Glutamatergic neuron (in vitro differentiated cells): ENCODE measurements at regions not wholly inside any gene's neighbourhood (a gene's known extent, or its start where the extent isn't known, plus 50 kb on each side); places are given as distances from the start of the nearest gene placed in this dataset.

Experiments used
- DNase-seq: peaks from one replicate; pipeline ENCODE4 v3.0.0; 2022
- H3K27ac Mint-ChIP-seq: one replicate; pipeline ENCODE4 v1.8.0; 2020; ENCODE audit warnings: mild to moderate bottlenecking, mixed read lengths, inconsistent platforms; ENCODE audit not compliant: unreplicated experiment
- H3K27me3 Mint-ChIP-seq: one replicate; pipeline ENCODE4 v1.8.0; 2020; ENCODE audit warnings: mild to moderate bottlenecking, moderate library complexity, mixed read lengths, inconsistent platforms; ENCODE audit not compliant: unreplicated experiment
- H3K36me3 Mint-ChIP-seq: one replicate; pipeline ENCODE4 v1.8.0; 2020; ENCODE audit warnings: mild to moderate bottlenecking, mixed read lengths, inconsistent platforms; ENCODE audit not compliant: unreplicated experiment
- H3K4me1 Mint-ChIP-seq: one replicate; pipeline ENCODE4 v1.8.0; 2020; ENCODE audit warnings: mild to moderate bottlenecking, low read depth, mixed read lengths, inconsistent platforms; ENCODE audit not compliant: unreplicated experiment
- H3K4me3 Mint-ChIP-seq: one replicate; pipeline ENCODE4 v1.8.0; 2020; ENCODE audit warnings: mild to moderate bottlenecking, mixed read lengths, inconsistent platforms; ENCODE audit not compliant: unreplicated experiment
- H3K9me3 Mint-ChIP-seq: one replicate; pipeline ENCODE4 v1.8.0; 2020; ENCODE audit warnings: mild to moderate bottlenecking, moderate library complexity, mixed read lengths, inconsistent platforms; ENCODE audit not compliant: unreplicated experiment
- CTCF ChIP-seq: fragments of 200-600 bp; sonication (generic); IDR thresholded peaks from one replicate; pipeline ENCODE4 v1.5.0; 2021; ENCODE audit not compliant: partially characterized antibody, unreplicated experiment

- Mint-ChIP-seq H3K4me3 (no peak overlapping the region), H3K27ac (no peak overlapping the region), H3K4me1 (no peaks in the 10 kb centered on the region), H3K36me3 (peaks cover 4% of the 10 kb centered on the region), H3K27me3 (no peaks in the 10 kb centered on the region), H3K9me3 (peaks cover 4% of the 10 kb centered on the region)
- no peak for TF ChIP-seq CTCF
- no peak for DNase-seq
Observed at GRCh38 chr5:99386406-99387077, 457.7 kb upstream of the CHD1 start.

- no peak overlapping the region for H3K4me3 Mint-ChIP-seq
- H3K27me3 Mint-ChIP-seq = no peaks in the 10 kb centered on the region
- no peak overlapping the region for H3K27ac Mint-ChIP-seq
- H3K4me1 Mint-ChIP-seq = no peaks in the 10 kb centered on the region
- peaks cover 4% of the 10 kb centered on the region for H3K36me3 Mint-ChIP-seq
- peaks cover 4% of the 10 kb centered on the region for H3K9me3 Mint-ChIP-seq
- DNase-seq = no peak
- no peak for TF ChIP-seq CTCF
Observed at GRCh38 chr5:99379187-99379586, 450.4 kb upstream of the CHD1 start.

GRCh38 chr5:99378443-99378842 is 449.6 kb upstream of the CHD1 start:
- peaks cover 2% of the 10 kb centered on the region for H3K9me3 Mint-ChIP-seq
- peaks cover 4% of the 10 kb centered on the region for H3K36me3 Mint-ChIP-seq
- H3K27ac Mint-ChIP-seq = no peak overlapping the region
- no peaks in the 10 kb centered on the region for H3K27me3 Mint-ChIP-seq
- no peak for DNase-seq
- H3K4me1 Mint-ChIP-seq = no peaks in the 10 kb centered on the region
- no peak overlapping the region for H3K4me3 Mint-ChIP-seq
- TF ChIP-seq CTCF = no peak

- no peak overlapping the region for H3K4me3 Mint-ChIP-seq
- DNase-seq = no peak
- H3K27me3 Mint-ChIP-seq = no peaks in the 10 kb centered on the region
- no peaks in the 10 kb centered on the region for H3K36me3 Mint-ChIP-seq
- no peaks in the 10 kb centered on the region for H3K4me1 Mint-ChIP-seq
- TF ChIP-seq CTCF = no peak
- no peak overlapping the region for H3K27ac Mint-ChIP-seq
- no peaks in the 10 kb centered on the region for H3K9me3 Mint-ChIP-seq
Observed at GRCh38 chr5:99369797-99370593, 441.2 kb upstream of the CHD1 start.

- Mint-ChIP-seq H3K27ac (no peak overlapping the region), H3K4me1 (no peaks in the 10 kb centered on the region), H3K27me3 (no peaks in the 10 kb centered on the region)
Observed at GRCh38 chr5:99368726-99369125, 439.9 kb upstream of the CHD1 start.

More at GRCh38 chr5:99368726-99369125, 439.9 kb upstream of the CHD1 start:
- H3K9me3 Mint-ChIP-seq = no peaks in the 10 kb centered on the region
- H3K4me3 Mint-ChIP-seq = no peak overlapping the region
- no peak for DNase-seq
- TF ChIP-seq CTCF = no peak
- H3K36me3 Mint-ChIP-seq = no peaks in the 10 kb centered on the region
